ENCODE measurements at regions not wholly inside any gene's neighbourhood (a gene's known extent, or its start where the extent isn't known, plus 50 kb on each side); places are given as distances from the start of the nearest gene placed in this dataset.

DNA sequence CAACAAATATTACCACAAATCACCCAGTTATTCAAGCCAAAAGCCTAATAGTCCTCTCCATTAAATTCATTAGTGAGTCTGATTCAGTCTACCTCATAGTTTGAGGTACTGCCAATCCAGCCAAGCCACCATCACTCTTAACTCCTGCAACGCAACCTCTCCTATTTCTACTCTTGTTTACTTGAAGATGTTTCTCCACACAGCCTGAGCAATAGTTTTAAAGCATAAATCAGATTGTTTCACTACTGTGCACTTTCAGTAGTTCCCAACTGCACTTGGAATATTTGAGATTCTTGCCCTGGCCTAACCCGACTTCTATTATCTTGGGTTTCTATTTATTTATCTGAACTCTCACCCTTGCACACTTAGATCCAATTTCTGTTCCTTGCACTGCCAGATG is 85.5 kb downstream of the YIPF5 start:
- no peaks in the 10 kb centered on the region for H3K9me3 ChIP-seq (ENCODE audit: low read length)
- H4K20me1 ChIP-seq (ENCODE audit: insufficient read depth): no peaks in the 10 kb centered on the region
- no peaks in the 10 kb centered on the region for H3F3A ChIP-seq (ENCODE audit: insufficient read depth, low read length, poor library complexity, severe bottlenecking)
- no peak overlapping the region for H2AFZ ChIP-seq (ENCODE audit: low read depth, low read length)
- no peaks in the 10 kb centered on the region for H3K36me3 ChIP-seq (ENCODE audit: insufficient read depth, low read length)
- H3K9me2 ChIP-seq (ENCODE audit: insufficient read depth, low read length): no peaks in the 10 kb centered on the region
- no peaks in the 10 kb centered on the region for H3K27me3 ChIP-seq (ENCODE audit: insufficient read depth, low read depth, low read length)
- H3K9ac ChIP-seq (ENCODE audit: low read length): no peak overlapping the region
- no peaks in the 10 kb centered on the region for H3K79me2 ChIP-seq (replicated peaks; ENCODE audit: insufficient read depth, low read length)
- H3K27ac ChIP-seq (ENCODE audit: low read length): no peak overlapping the region
- TF ChIP-seq REST (IDR thresholded peaks at IDR 0.05; ENCODE audit: borderline replicate concordance) (no peak), MXI1 (conservative IDR thresholded peaks at IDR 0.05; ENCODE audit: poor library complexity, severe bottlenecking) (no peak), SMC3 (conservative IDR thresholded peaks at IDR 0.05; ENCODE audit: poor library complexity) (no peak), TAF1 (IDR thresholded peaks at IDR 0.05; ENCODE audit: low read depth) (no peak), POLR2AphosphoS5 (IDR thresholded peaks at IDR 0.05) (no peak), EZH2 (IDR thresholded peaks at IDR 0.05; ENCODE audit: borderline replicate concordance, insufficient read depth, low read length, poor library complexity, severe bottlenecking) (no peak), EP300 (conservative IDR thresholded peaks at IDR 0.05; ENCODE audit: poor library complexity, severe bottlenecking) (no peak), RAD21 (conservative IDR thresholded peaks at IDR 0.05) (no peak)
- TF ChIP-seq, protein P1, sequence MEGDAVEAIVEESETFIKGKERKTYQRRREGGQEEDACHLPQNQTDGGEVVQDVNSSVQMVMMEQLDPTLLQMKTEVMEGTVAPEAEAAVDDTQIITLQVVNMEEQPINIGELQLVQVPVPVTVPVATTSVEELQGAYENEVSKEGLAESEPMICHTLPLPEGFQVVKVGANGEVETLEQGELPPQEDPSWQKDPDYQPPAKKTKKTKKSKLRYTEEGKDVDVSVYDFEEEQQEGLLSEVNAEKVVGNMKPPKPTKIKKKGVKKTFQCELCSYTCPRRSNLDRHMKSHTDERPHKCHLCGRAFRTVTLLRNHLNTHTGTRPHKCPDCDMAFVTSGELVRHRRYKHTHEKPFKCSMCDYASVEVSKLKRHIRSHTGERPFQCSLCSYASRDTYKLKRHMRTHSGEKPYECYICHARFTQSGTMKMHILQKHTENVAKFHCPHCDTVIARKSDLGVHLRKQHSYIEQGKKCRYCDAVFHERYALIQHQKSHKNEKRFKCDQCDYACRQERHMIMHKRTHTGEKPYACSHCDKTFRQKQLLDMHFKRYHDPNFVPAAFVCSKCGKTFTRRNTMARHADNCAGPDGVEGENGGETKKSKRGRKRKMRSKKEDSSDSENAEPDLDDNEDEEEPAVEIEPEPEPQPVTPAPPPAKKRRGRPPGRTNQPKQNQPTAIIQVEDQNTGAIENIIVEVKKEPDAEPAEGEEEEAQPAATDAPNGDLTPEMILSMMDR (IDR thresholded peaks at IDR 0.05; ENCODE audit: poor library complexity, severe bottlenecking): no peak
- H3K4me3 ChIP-seq (ENCODE audit: low read length): no peak overlapping the region
- no peak overlapping the region for H3K4me2 ChIP-seq (ENCODE audit: low read length)

GRCh38 chr5:144085381-144085780 is 85.1 kb downstream of the YIPF5 start:
- H3K4me2 ChIP-seq (ENCODE audit: low read length): no peak overlapping the region

More at GRCh38 chr5:144085381-144085780, 85.1 kb downstream of the YIPF5 start:
- Histone ChIP-seq H2AFZ (ENCODE audit: low read depth, low read length) (no peak overlapping the region), H3K9ac (ENCODE audit: low read length) (no peak overlapping the region), H3K27ac (ENCODE audit: low read length) (no peak overlapping the region), H3K9me2 (ENCODE audit: insufficient read depth, low read length) (no peaks in the 10 kb centered on the region), H3F3A (ENCODE audit: insufficient read depth, low read length, poor library complexity, severe bottlenecking) (no peaks in the 10 kb centered on the region), H3K9me3 (ENCODE audit: low read length) (no peaks in the 10 kb centered on the region), H3K27me3 (ENCODE audit: insufficient read depth, low read depth, low read length) (no peaks in the 10 kb centered on the region), H4K20me1 (ENCODE audit: insufficient read depth) (no peaks in the 10 kb centered on the region), H3K4me3 (ENCODE audit: low read length) (no peak overlapping the region), H3K79me2 (replicated peaks; ENCODE audit: insufficient read depth, low read length) (no peaks in the 10 kb centered on the region), H3K36me3 (ENCODE audit: insufficient read depth, low read length) (no peaks in the 10 kb centered on the region)
- TF ChIP-seq RAD21 (conservative IDR thresholded peaks at IDR 0.05) (no peak), EZH2 (IDR thresholded peaks at IDR 0.05; ENCODE audit: borderline replicate concordance, insufficient read depth, low read length, poor library complexity, severe bottlenecking) (no peak), SMC3 (conservative IDR thresholded peaks at IDR 0.05; ENCODE audit: poor library complexity) (no peak), MXI1 (conservative IDR thresholded peaks at IDR 0.05; ENCODE audit: poor library complexity, severe bottlenecking) (no peak), EP300 (conservative IDR thresholded peaks at IDR 0.05; ENCODE audit: poor library complexity, severe bottlenecking) (no peak), REST (IDR thresholded peaks at IDR 0.05; ENCODE audit: borderline replicate concordance) (no peak), TAF1 (IDR thresholded peaks at IDR 0.05; ENCODE audit: low read depth) (no peak)
- TF ChIP-seq, protein P1 (IDR thresholded peaks at IDR 0.05; ENCODE audit: poor library complexity, severe bottlenecking): no peak

Data from neural cell (in vitro differentiated cells).